Keratinocyte (primary cell): ENCODE measurements at regions not wholly inside any gene's neighbourhood (a gene's known extent, or its start where the extent isn't known, plus 50 kb on each side); places are given as distances from the start of the nearest gene placed in this dataset.

Experiments
- EZH2 ChIP-seq: IDR thresholded peaks from one replicate; pipeline ENCODE4 v1.6.1; 2012; ENCODE audit warnings: inconsistent platforms, mild to moderate bottlenecking, low read length, moderate library complexity
- TF ChIP-seq, protein P1 (sequence below), 3 experiments: IDR thresholded peaks in 1 of 3; conservative IDR thresholded peaks in 1 of 3; optimal IDR thresholded peaks in 1 of 3; 2 replicates in 2 of 3; 3 replicates in 1 of 3; pipeline versions ENCODE3 to v1.5.1; 2011; ENCODE audit warnings: low read length in 3 of 3, mild to moderate bottlenecking in 3 of 3, moderate library complexity in 2 of 3, control low read depth in 1 of 3, inconsistent platforms in 1 of 3; ENCODE audit not compliant: insufficient read depth in 2 of 3; ENCODE audit errors: extremely low read depth in 1 of 3

GRCh38 chr2:59583173-59583765 is 970.2 kb downstream of the BCL11A start:
- TF ChIP-seq, protein P1, sequence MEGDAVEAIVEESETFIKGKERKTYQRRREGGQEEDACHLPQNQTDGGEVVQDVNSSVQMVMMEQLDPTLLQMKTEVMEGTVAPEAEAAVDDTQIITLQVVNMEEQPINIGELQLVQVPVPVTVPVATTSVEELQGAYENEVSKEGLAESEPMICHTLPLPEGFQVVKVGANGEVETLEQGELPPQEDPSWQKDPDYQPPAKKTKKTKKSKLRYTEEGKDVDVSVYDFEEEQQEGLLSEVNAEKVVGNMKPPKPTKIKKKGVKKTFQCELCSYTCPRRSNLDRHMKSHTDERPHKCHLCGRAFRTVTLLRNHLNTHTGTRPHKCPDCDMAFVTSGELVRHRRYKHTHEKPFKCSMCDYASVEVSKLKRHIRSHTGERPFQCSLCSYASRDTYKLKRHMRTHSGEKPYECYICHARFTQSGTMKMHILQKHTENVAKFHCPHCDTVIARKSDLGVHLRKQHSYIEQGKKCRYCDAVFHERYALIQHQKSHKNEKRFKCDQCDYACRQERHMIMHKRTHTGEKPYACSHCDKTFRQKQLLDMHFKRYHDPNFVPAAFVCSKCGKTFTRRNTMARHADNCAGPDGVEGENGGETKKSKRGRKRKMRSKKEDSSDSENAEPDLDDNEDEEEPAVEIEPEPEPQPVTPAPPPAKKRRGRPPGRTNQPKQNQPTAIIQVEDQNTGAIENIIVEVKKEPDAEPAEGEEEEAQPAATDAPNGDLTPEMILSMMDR (optimal IDR thresholded peaks at IDR 0.05 in 1 of 3, IDR thresholded peaks at IDR 0.05 in 1 of 3, conservative IDR thresholded peaks at IDR 0.05 in 1 of 3; ENCODE audit: extremely low read depth in 1 of 3, insufficient read depth in 2 of 3, low read length in 3 of 3): no peak
- no peak for TF ChIP-seq EZH2
